Vagina (tissue), 2 donors: ENCODE measurements at regions not wholly inside any gene's neighbourhood (a gene's known extent, or its start where the extent isn't known, plus 50 kb on each side); places are given as distances from the start of the nearest gene placed in this dataset.

Source experiments
- DNase-seq, 2 donors: peaks; one replicate each; pipeline ENCODE4 v3.0.0-alpha.2; 2017; ENCODE audit errors: extremely low spot score in 2 of 2
- H3K27ac ChIP-seq: fragments of 200-600 bp; sonication (generic); one replicate; pipeline ENCODE4 v1.5.1; 2019
- H3K27me3 ChIP-seq: fragments of 200-600 bp; sonication (generic); one replicate; pipeline ENCODE4 v1.5.1; 2019
- H3K36me3 ChIP-seq, 2 donors: fragments of 200-600 bp; sonication (generic); one replicate each; pipeline ENCODE4 v1.5.1; 2017 to 2019
- H3K4me1 ChIP-seq: fragments of 200-600 bp; sonication (generic); one replicate; pipeline ENCODE4 v1.5.1; 2019
- H3K4me3 ChIP-seq, 2 donors: fragments of 200-600 bp; sonication (generic); 1 replicate in 1 of 2; 2 replicates in 1 of 2; pipeline ENCODE4 v1.5.1; 2016 to 2019
- H3K9me3 ChIP-seq: fragments of 200-600 bp; sonication (generic); one replicate; pipeline ENCODE4 v1.5.1; 2019
- CTCF ChIP-seq, 3 experiments: fragments of 450-650 bp in 2 of 3; fragments of 200-600 bp in 1 of 3; sonication (generic) in 1 of 3; IDR thresholded peaks; one replicate each; pipeline ENCODE4 v1.5.1; 2017 to 2019; ENCODE audit warnings: antibody characterized with exemption in 3 of 3, mild to moderate bottlenecking in 2 of 3, moderate library complexity in 2 of 3
- POLR2A ChIP-seq, 2 donors: fragments of 450-650 bp; IDR thresholded peaks; one replicate each; pipeline ENCODE4 v1.6.1; 2017; ENCODE audit warnings: antibody characterized with exemption in 2 of 2, mild to moderate bottlenecking in 2 of 2, moderate library complexity in 2 of 2
- POLR2AphosphoS5 ChIP-seq, 2 donors: sonication (generic); formaldehyde crosslinking; IDR thresholded peaks; one replicate each; pipeline ENCODE4 v1.9.0; 2017; ENCODE audit warnings: antibody characterized with exemption in 2 of 2, mild to moderate bottlenecking in 2 of 2, low read depth in 1 of 2; ENCODE audit not compliant: insufficient read depth in 1 of 2
- intact Hi-C: fragments of 100-400 bp; cut with DNase I; formaldehyde crosslinking; loops from one replicate; pipeline ENCODE4 v1.15.1; 2023

- H3K4me3 ChIP-seq, result no peak overlapping the region
- H3K27me3 ChIP-seq, result no peaks in the 10 kb centered on the region
- DNase-seq, result no peak
- intact Hi-C loops, result no loop called here
- H3K4me1 ChIP-seq, result no peaks in the 10 kb centered on the region
- H3K36me3 ChIP-seq, result no peaks in the 10 kb centered on the region
- no peaks in the 10 kb centered on the region for H3K9me3 ChIP-seq
- no peak overlapping the region for H3K27ac ChIP-seq
- no peak for TF ChIP-seq POLR2AphosphoS5 (IDR thresholded peaks at IDR 0.05; ENCODE audit: insufficient read depth in 1 of 2, low read depth in 1 of 2)
Observed at GRCh38 chr14:95008445-95009217, 148.7 kb downstream of the DICER1 start.

GRCh38 chr14:95007921-95008320 is 149.4 kb downstream of the DICER1 start:
- intact Hi-C loops, result no loop called here
- TF ChIP-seq CTCF (IDR thresholded peaks at IDR 0.05) (no peak), POLR2AphosphoS5 (IDR thresholded peaks at IDR 0.05; ENCODE audit: insufficient read depth in 1 of 2, low read depth in 1 of 2) (no peak), POLR2A (IDR thresholded peaks at IDR 0.05) (no peak)
- Histone ChIP-seq H3K27me3 (no peaks in the 10 kb centered on the region), H3K4me1 (no peaks in the 10 kb centered on the region), H3K4me3 (no peak overlapping the region), H3K36me3 (no peaks in the 10 kb centered on the region), H3K27ac (no peak overlapping the region), H3K9me3 (no peaks in the 10 kb centered on the region)
- no peak for DNase-seq

GRCh38 chr14:95006479-95006878 is 150.8 kb downstream of the DICER1 start:
- Histone ChIP-seq H3K4me1 (no peaks in the 10 kb centered on the region), H3K27ac (no peak overlapping the region), H3K4me3 (no peak overlapping the region), H3K27me3 (no peaks in the 10 kb centered on the region), H3K9me3 (no peaks in the 10 kb centered on the region), H3K36me3 (no peaks in the 10 kb centered on the region)
- DNase-seq, result peak in 1 of 2 donors; percentile 91
- intact Hi-C loops, result no loop called here
- TF ChIP-seq POLR2A (IDR thresholded peaks at IDR 0.05) (no peak), CTCF (IDR thresholded peaks at IDR 0.05) (no peak), POLR2AphosphoS5 (IDR thresholded peaks at IDR 0.05; ENCODE audit: insufficient read depth in 1 of 2, low read depth in 1 of 2) (no peak)

DNA sequence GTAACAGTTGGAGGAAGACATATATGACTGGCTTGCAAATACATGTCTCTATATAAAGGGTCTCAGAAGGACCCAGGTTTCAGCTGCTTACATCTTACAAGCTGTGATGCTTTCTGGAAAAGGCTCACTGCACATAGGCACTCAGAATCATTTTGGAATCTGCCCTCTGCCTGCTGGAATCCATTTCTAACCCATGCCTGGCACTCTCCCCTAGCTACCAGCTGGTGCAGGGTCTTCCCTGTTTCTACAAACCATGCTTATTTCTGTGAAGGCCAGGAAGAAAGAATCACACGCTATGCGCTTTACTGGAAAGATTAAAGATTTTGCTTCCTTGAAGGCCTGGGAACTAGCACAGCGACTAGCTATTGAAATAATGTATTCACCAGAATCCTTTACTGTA is 151.3 kb downstream of the DICER1 start:
- Histone ChIP-seq H3K27ac (no peak overlapping the region), H3K27me3 (no peaks in the 10 kb centered on the region), H3K4me1 (no peaks in the 10 kb centered on the region), H3K4me3 (no peak overlapping the region), H3K9me3 (no peaks in the 10 kb centered on the region), H3K36me3 (no peaks in the 10 kb centered on the region)
- DNase-seq, result no peak
- intact Hi-C loops, result no loop called here
- TF ChIP-seq POLR2AphosphoS5 (IDR thresholded peaks at IDR 0.05; ENCODE audit: insufficient read depth in 1 of 2, low read depth in 1 of 2) (no peak), CTCF (IDR thresholded peaks at IDR 0.05) (no peak), POLR2A (IDR thresholded peaks at IDR 0.05) (no peak)

DNA sequence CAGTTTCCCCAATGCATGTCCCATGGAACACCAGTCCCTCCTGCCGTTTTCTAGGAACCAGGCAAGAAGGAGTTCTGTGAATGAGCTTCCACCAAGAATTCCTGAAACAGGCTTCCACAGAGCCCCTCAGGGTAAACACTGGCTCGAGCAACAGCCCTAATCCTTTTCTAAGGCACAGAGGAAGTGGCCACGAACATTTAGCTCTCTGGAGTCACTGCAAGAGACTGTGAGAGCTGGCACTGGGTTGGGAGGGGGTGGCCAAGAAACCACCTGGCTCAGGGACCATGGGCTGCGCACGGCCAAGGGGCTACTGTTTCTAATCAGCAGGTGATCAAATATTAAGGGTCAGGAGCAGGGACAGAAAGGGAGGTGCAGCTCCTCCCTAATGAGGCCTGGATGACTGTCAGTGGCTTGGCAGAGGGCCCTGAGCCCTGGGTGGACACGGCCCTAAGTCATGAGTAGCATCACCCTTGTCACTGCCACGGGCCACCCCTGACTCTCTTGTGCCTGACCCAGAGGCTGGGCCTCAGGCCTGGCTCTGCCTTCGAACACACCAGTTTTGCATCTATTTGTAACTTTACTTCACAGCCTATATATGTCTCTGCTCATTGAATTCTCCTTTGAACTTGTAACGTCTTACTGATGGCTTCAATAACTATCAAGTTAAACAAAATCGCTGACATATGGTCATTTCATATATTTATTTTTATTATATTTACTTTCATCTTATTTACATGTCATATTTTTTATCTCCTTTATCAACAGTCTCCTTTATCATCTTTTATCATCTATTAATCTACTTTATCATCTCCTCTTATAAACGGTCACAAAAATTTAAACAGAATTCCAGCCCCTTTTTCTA is 154.0 kb downstream of the DICER1 start:
- no peaks in the 10 kb centered on the region for H3K36me3 ChIP-seq
- no peak overlapping the region for H3K4me3 ChIP-seq
- intact Hi-C loops, result no loop called here
- DNase-seq, result peak in 1 of 2 donors; percentile 84
- TF ChIP-seq POLR2AphosphoS5 (IDR thresholded peaks at IDR 0.05; ENCODE audit: insufficient read depth in 1 of 2, low read depth in 1 of 2), result no peak
- no peak for TF ChIP-seq POLR2A (IDR thresholded peaks at IDR 0.05)
- no peak for TF ChIP-seq CTCF (IDR thresholded peaks at IDR 0.05)
- no peaks in the 10 kb centered on the region for H3K9me3 ChIP-seq
- H3K27me3 ChIP-seq, result no peaks in the 10 kb centered on the region
- H3K27ac ChIP-seq, result no peak overlapping the region
- no peaks in the 10 kb centered on the region for H3K4me1 ChIP-seq
